Endodermal cell (in vitro differentiated cells): ENCODE measurements at regions not wholly inside any gene's neighbourhood (a gene's known extent, or its start where the extent isn't known, plus 50 kb on each side); places are given as distances from the start of the nearest gene placed in this dataset.

Experiments
- DNase-seq: peaks from one replicate; pipeline ENCODE4 v3.0.0-alpha.2; 2017
- H3K27ac ChIP-seq: 2 replicates; pipeline ENCODE4 v1.5.1; 2013; ENCODE audit warnings: mild to moderate bottlenecking, low read depth, low read length, moderate library complexity
- H3K27me3 ChIP-seq: 2 replicates; pipeline ENCODE4 v1.6.1; 2013; ENCODE audit warnings: mild to moderate bottlenecking, low read length, moderate library complexity; ENCODE audit not compliant: insufficient read depth, control insufficient read depth, poor library complexity, severe bottlenecking
- H3K36me3 ChIP-seq: 2 replicates; pipeline ENCODE4 v1.7.0; 2013; ENCODE audit warnings: mild to moderate bottlenecking, low read length, moderate library complexity; ENCODE audit not compliant: control insufficient read depth, insufficient read depth
- H3K4me1 ChIP-seq: one replicate; pipeline ENCODE4 v1.7.0; 2013; ENCODE audit warnings: low read length; ENCODE audit not compliant: control insufficient read depth, insufficient read depth
- H3K4me3 ChIP-seq: 2 replicates; pipeline ENCODE4 v1.5.1; 2013; ENCODE audit warnings: mild to moderate bottlenecking, low read length, moderate library complexity
- H3K9ac ChIP-seq: 2 replicates; pipeline ENCODE4 v1.6.1; 2013; ENCODE audit warnings: mild to moderate bottlenecking, low read length, moderate library complexity; ENCODE audit not compliant: poor library complexity, severe bottlenecking; ENCODE audit errors: extremely low read depth
- H3K9me3 ChIP-seq: 2 replicates; pipeline ENCODE4 v1.6.1; 2013; ENCODE audit warnings: mild to moderate bottlenecking, low read length, moderate library complexity; ENCODE audit not compliant: control insufficient read depth
- H3K27ac Mint-ChIP-seq: 2 replicates; pipeline ENCODE4 v1.8.0; 2020; ENCODE audit warnings: mixed read lengths
- H3K27me3 Mint-ChIP-seq: 2 replicates; pipeline ENCODE4 v1.8.0; 2021; ENCODE audit warnings: mild to moderate bottlenecking, mixed read lengths; ENCODE audit not compliant: insufficient read depth
- H3K36me3 Mint-ChIP-seq: 2 replicates; pipeline ENCODE4 v1.8.0; 2020; ENCODE audit warnings: low read depth, mixed read lengths
- H3K4me1 Mint-ChIP-seq: 2 replicates; pipeline ENCODE4 v1.8.0; 2020; ENCODE audit warnings: mixed read lengths
- H3K4me3 Mint-ChIP-seq: 2 replicates; pipeline ENCODE4 v1.8.0; 2020; ENCODE audit warnings: mild to moderate bottlenecking, moderate library complexity, mixed read lengths
- H3K9me3 Mint-ChIP-seq: 2 replicates; pipeline ENCODE4 v1.8.0; 2020; ENCODE audit warnings: mild to moderate bottlenecking, mixed read lengths
- whole genome bisulfite sequencing, 2 experiments: methylation state at CpG; one replicate each; pipeline versions ENCODE4 v1.1.5 to v1.1.7; 2013; ENCODE audit warnings: missing lambda C conversion rate in 2 of 2, mixed read lengths in 1 of 2; ENCODE audit not compliant: insufficient coverage in 1 of 2, insufficient read length in 1 of 2; 5-methylcytosine and 5-hydroxymethylcytosine counted together
- TF ChIP-seq, protein P1 (sequence below): fragments of 200-600 bp; sonication (generic); conservative IDR thresholded peaks from 2 replicates; pipeline ENCODE4 v1.5.0; 2021; ENCODE audit warnings: antibody characterized with exemption, mild to moderate bottlenecking

DNA sequence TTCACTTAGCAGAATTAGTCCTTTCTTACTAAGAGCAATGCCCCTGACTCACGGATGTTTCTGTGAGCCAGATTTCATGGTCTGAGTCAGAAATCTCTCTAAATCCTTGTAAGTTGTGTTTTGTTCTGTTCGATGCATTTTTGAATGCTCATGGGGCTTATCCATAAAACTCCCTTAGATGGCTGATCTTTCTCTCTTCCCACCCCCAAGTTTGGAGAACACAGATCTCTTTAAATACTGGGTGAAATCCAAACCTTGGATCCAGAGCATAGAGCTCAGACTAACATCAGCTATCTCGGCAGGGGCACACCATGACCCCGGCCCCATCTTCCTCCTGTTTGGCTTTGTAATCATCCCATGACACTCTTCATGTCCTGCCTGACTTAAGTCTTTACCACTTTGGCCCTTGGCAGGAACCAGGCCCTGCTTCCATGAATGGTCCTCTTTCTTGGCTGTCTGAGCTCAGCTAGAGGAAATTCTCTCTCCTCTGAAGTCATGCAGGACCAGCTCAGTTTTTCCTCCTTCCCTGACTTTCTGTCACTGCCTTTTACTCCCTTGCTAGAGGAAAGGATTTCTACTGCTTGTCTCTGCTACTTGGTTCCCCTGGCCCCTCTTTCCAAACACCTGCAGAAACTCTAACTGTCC is 120.4 kb upstream of the RAB11FIP2 start:
- Histone ChIP-seq H3K27me3 (no peaks in the 10 kb centered on the region), H3K4me3 (no peak overlapping the region), H3K36me3 (no peaks in the 10 kb centered on the region), H3K9me3 (no peaks in the 10 kb centered on the region), H3K4me1 (no peaks in the 10 kb centered on the region), H3K9ac (no peak overlapping the region), H3K27ac (no peak overlapping the region)
- no peak overlapping the region for H3K4me3 Mint-ChIP-seq
- TF ChIP-seq, protein P1, sequence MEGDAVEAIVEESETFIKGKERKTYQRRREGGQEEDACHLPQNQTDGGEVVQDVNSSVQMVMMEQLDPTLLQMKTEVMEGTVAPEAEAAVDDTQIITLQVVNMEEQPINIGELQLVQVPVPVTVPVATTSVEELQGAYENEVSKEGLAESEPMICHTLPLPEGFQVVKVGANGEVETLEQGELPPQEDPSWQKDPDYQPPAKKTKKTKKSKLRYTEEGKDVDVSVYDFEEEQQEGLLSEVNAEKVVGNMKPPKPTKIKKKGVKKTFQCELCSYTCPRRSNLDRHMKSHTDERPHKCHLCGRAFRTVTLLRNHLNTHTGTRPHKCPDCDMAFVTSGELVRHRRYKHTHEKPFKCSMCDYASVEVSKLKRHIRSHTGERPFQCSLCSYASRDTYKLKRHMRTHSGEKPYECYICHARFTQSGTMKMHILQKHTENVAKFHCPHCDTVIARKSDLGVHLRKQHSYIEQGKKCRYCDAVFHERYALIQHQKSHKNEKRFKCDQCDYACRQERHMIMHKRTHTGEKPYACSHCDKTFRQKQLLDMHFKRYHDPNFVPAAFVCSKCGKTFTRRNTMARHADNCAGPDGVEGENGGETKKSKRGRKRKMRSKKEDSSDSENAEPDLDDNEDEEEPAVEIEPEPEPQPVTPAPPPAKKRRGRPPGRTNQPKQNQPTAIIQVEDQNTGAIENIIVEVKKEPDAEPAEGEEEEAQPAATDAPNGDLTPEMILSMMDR = no peak
- H3K9me3 Mint-ChIP-seq = no peaks in the 10 kb centered on the region
- no peak for DNase-seq
- no peaks in the 10 kb centered on the region for H3K4me1 Mint-ChIP-seq
- no peak overlapping the region for H3K27ac Mint-ChIP-seq
- H3K27me3 Mint-ChIP-seq = peaks cover 2% of the 10 kb centered on the region
- H3K36me3 Mint-ChIP-seq = no peaks in the 10 kb centered on the region
- WGBS, 2 experiments = 85 to 90% methylated on average over 4 of the region's 4 CpGs

DNA sequence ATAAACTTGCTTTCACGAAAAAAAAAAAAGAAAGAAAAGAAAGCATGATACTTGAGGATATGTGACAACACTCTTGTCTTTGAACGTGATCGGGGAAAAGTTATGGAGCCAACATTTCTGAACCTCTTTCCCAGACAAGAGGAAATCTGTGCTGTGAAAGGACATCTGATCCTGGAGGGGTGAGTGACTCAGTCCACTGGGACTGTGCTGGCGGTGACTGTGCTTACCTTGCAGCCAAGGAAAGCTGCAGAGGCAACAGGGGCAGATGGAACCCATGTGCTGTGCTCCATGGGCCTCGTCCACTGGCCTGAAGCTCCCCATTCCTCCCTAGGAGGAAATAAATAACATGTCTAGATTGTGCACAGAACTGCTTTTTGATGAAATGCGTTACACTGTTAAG is 116.5 kb upstream of the RAB11FIP2 start:
- Mint-ChIP-seq H3K4me3 (no peak overlapping the region), H3K4me1 (no peaks in the 10 kb centered on the region), H3K27me3 (peaks cover 11% of the 10 kb centered on the region), H3K27ac (no peak overlapping the region), H3K9me3 (no peaks in the 10 kb centered on the region), H3K36me3 (no peaks in the 10 kb centered on the region)
- no peaks in the 10 kb centered on the region for H3K27me3 ChIP-seq
- DNase-seq = no peak
- H3K4me1 ChIP-seq = no peaks in the 10 kb centered on the region
- no peak overlapping the region for H3K9ac ChIP-seq
- WGBS, 2 experiments = 85% methylated on average over 6 of the region's 6 CpGs; no CpG with 5 or more reads in 1 of the 2 experiments
- no peak overlapping the region for H3K4me3 ChIP-seq
- no peak overlapping the region for H3K27ac ChIP-seq
- TF ChIP-seq, protein P1 = no peak
- H3K9me3 ChIP-seq = no peaks in the 10 kb centered on the region
- no peaks in the 10 kb centered on the region for H3K36me3 ChIP-seq

GRCh38 chr10:118161461-118162246 is 114.9 kb upstream of the RAB11FIP2 start:
- no peaks in the 10 kb centered on the region for H3K36me3 Mint-ChIP-seq
- TF ChIP-seq, protein P1 = no peak
- no peak overlapping the region for H3K9ac ChIP-seq
- H3K27me3 Mint-ChIP-seq = peaks cover 10% of the 10 kb centered on the region
- H3K27ac ChIP-seq = no peak overlapping the region
- no peaks in the 10 kb centered on the region for H3K27me3 ChIP-seq
- H3K4me3 Mint-ChIP-seq = no peak overlapping the region
- H3K4me1 ChIP-seq = no peaks in the 10 kb centered on the region
- no peaks in the 10 kb centered on the region for H3K36me3 ChIP-seq
- H3K4me1 Mint-ChIP-seq = no peaks in the 10 kb centered on the region
- no peak overlapping the region for H3K4me3 ChIP-seq
- H3K27ac Mint-ChIP-seq = no peak overlapping the region
- no peaks in the 10 kb centered on the region for H3K9me3 ChIP-seq
- WGBS, 2 experiments = 90 to 93% methylated on average over 5 to 6 of the region's 6 CpGs
- no peaks in the 10 kb centered on the region for H3K9me3 Mint-ChIP-seq
- no peak for DNase-seq
